ENCODE measurements at regions not wholly inside any gene's neighbourhood (a gene's known extent, or its start where the extent isn't known, plus 50 kb on each side); places are given as distances from the start of the nearest gene placed in this dataset.

DNA sequence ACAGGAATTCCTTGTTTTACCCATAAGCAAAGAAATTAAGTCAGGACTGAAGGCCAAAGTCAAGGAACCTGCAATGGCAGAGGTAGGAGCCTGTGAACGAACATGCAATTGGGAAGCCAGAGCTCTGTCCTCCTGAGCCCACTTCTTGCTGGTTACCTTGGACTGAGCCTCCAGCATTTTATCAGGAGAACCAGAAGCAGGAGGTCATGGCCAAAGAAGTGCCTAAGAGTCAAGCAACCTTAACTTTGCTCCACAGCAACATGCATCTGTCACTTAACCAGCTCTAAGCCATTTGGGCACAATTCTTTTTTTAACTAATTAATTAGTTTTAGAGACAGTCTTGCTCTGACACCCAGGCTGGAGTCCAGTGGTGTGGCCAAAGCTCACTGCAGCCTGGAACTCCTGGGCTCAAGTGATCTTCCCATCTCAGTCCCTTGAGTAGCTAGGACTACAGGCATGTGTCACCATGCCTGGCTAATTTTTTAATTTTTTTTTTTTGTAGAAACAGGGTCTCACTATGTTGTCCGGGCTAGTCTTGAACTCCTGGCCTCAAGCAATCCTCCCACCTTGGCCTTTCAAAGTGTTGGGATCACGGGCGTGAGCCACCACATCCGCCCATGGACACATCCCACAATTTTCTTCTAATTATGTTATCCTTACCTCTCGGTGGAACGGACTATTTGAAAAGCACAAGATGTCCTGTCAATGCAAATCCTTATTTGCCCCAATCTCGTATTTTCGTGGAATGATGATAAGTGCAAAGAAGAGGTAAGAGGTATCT, 334.2 kb downstream of the CD83 start:
- intact Hi-C loops (cut with micrococcal nuclease; ENCODE audit: unreplicated experiment) (no loop called here), in situ Hi-C loops (cut with HindIII; ENCODE audit: extremely low pct_ligation_motif_present, low pct_unique_long_range_greater_than_20kb) (no loop called here)
- no peaks in the 10 kb centered on the region for H3K79me2 ChIP-seq (ENCODE audit: insufficient read depth, low read length)
- FAIRE-seq (no peak), DNase-seq (ENCODE audit: low spot score) (no peak), ATAC-seq (no peak)
- ChIA-PET CTCF (ENCODE audit: low intra/inter-chr PET ratio, low total read pairs) (no interaction called here), POLR2A (no interaction called here)
- no peak overlapping the region for H2AFZ ChIP-seq (ENCODE audit: low read length)
- peaks cover 1 to 3% of the 10 kb centered on the region in 2 experiments; a peak in 2 of 5 replicates for H3K27me3 ChIP-seq (ENCODE audit: control insufficient read depth in 1 of 2, insufficient read depth in 2 of 2, low read length in 2 of 2)
- no peak overlapping the region for H3K4me3 ChIP-seq (replicated peaks in 1 of 3; ENCODE audit: insufficient read depth in 1 of 3, low read depth in 2 of 3, low read length in 3 of 3)
- BruUV-seq (replicated peaks) = no TSS peak
- H3K4me2 ChIP-seq (ENCODE audit: low read depth, low read length) = no peak overlapping the region
- no peaks in the 10 kb centered on the region for H3K4me1 ChIP-seq (ENCODE audit: insufficient read depth, low read length)
- whole genome bisulfite sequencing (ENCODE audit: low lambda C conversion rate) = 22% methylated on average over 9 of the region's 9 CpGs
- no peak overlapping the region for H3K27ac ChIP-seq (ENCODE audit: extremely low read length, insufficient read depth, low read length)
- H3K9ac ChIP-seq (ENCODE audit: insufficient read depth, low read depth, low read length) = no peak overlapping the region
- H4K20me1 ChIP-seq (ENCODE audit: insufficient read depth, low read length) = no peaks in the 10 kb centered on the region
- H3K9me3 ChIP-seq (ENCODE audit: low read length) = no peaks in the 10 kb centered on the region
- no peaks in the 10 kb centered on the region for H3K36me3 ChIP-seq (replicated peaks in 1 of 2; ENCODE audit: control insufficient read depth in 1 of 2, insufficient read depth in 2 of 2, low read length in 2 of 2)
- TF ChIP-seq ZNF160 (CRISPR knock-in tag; IDR thresholded peaks at IDR 0.05) = no peak
- TF ChIP-seq, protein P1, sequence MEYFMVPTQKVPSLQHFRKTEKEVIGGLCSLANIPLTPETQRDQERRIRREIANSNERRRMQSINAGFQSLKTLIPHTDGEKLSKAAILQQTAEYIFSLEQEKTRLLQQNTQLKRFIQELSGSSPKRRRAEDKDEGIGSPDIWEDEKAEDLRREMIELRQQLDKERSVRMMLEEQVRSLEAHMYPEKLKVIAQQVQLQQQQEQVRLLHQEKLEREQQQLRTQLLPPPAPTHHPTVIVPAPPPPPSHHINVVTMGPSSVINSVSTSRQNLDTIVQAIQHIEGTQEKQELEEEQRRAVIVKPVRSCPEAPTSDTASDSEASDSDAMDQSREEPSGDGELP (IDR thresholded peaks at IDR 0.05; ENCODE audit: borderline replicate concordance, low read depth) = no peak
- no peak for TF ChIP-seq RARA (CRISPR knock-in tag; IDR thresholded peaks at IDR 0.05)
- no peak for TF ChIP-seq ZMYM2 (CRISPR knock-in tag; IDR thresholded peaks at IDR 0.05)
- no peak for TF ChIP-seq U2AF2 (IDR thresholded peaks at IDR 0.05; ENCODE audit: low read depth, low read length)
- no peak for TF ChIP-seq SMAD9 (CRISPR knock-in tag; IDR thresholded peaks at IDR 0.05)
- no peak for TF ChIP-seq CCDC6 (CRISPR knock-in tag; IDR thresholded peaks at IDR 0.05)
- TF ChIP-seq, protein P2, sequence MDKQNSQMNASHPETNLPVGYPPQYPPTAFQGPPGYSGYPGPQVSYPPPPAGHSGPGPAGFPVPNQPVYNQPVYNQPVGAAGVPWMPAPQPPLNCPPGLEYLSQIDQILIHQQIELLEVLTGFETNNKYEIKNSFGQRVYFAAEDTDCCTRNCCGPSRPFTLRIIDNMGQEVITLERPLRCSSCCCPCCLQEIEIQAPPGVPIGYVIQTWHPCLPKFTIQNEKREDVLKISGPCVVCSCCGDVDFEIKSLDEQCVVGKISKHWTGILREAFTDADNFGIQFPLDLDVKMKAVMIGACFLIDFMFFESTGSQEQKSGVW (CRISPR knock-in tag; IDR thresholded peaks at IDR 0.05; ENCODE audit: borderline replicate concordance) = no peak
- TF ChIP-seq KLF16 (CRISPR knock-in tag; IDR thresholded peaks at IDR 0.05) = no peak
- TF ChIP-seq GTF3A (CRISPR knock-in tag; conservative IDR thresholded peaks at IDR 0.05) = no peak
- TF ChIP-seq ZNF773 (CRISPR knock-in tag; IDR thresholded peaks at IDR 0.05; ENCODE audit: borderline replicate concordance) = no peak
- TF ChIP-seq SCMH1 (CRISPR knock-in tag; IDR thresholded peaks at IDR 0.05; ENCODE audit: borderline replicate concordance) = no peak
- no peak for TF ChIP-seq SIX4 (CRISPR knock-in tag; IDR thresholded peaks at IDR 0.05)
- TF ChIP-seq, protein P3, sequence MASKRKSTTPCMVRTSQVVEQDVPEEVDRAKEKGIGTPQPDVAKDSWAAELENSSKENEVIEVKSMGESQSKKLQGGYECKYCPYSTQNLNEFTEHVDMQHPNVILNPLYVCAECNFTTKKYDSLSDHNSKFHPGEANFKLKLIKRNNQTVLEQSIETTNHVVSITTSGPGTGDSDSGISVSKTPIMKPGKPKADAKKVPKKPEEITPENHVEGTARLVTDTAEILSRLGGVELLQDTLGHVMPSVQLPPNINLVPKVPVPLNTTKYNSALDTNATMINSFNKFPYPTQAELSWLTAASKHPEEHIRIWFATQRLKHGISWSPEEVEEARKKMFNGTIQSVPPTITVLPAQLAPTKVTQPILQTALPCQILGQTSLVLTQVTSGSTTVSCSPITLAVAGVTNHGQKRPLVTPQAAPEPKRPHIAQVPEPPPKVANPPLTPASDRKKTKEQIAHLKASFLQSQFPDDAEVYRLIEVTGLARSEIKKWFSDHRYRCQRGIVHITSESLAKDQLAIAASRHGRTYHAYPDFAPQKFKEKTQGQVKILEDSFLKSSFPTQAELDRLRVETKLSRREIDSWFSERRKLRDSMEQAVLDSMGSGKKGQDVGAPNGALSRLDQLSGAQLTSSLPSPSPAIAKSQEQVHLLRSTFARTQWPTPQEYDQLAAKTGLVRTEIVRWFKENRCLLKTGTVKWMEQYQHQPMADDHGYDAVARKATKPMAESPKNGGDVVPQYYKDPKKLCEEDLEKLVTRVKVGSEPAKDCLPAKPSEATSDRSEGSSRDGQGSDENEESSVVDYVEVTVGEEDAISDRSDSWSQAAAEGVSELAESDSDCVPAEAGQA (IDR thresholded peaks at IDR 0.05; ENCODE audit: low read depth) = no peak
- TF ChIP-seq, protein P3 (CRISPR knock-in tag; IDR thresholded peaks at IDR 0.05; ENCODE audit: borderline replicate concordance) = no peak
- TF ChIP-seq, protein P4, sequence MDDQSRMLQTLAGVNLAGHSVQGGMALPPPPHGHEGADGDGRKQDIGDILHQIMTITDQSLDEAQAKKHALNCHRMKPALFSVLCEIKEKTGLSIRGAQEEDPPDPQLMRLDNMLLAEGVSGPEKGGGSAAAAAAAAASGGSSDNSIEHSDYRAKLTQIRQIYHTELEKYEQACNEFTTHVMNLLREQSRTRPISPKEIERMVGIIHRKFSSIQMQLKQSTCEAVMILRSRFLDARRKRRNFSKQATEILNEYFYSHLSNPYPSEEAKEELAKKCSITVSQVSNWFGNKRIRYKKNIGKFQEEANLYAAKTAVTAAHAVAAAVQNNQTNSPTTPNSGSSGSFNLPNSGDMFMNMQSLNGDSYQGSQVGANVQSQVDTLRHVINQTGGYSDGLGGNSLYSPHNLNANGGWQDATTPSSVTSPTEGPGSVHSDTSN (CRISPR knock-in tag; IDR thresholded peaks at IDR 0.05; ENCODE audit: borderline replicate concordance) = no peak

Measured in HepG2 (cell line).